K562 (cell line): ENCODE measurements at regions not wholly inside any gene's neighbourhood (a gene's known extent, or its start where the extent isn't known, plus 50 kb on each side); places are given as distances from the start of the nearest gene placed in this dataset.

ENCODE experiments used
- ATAC-seq: fragments of 200-7000 bp; cut with Tn5 transposase; 3 replicates; pipeline ENCODE4 v1.9.1; 2020; ENCODE audit warnings: moderate library complexity
- BruUV-seq: library from RNA; stranded (reverse); fragments of 400-500 nt; replicated peaks from 2 replicates; lab custom pipeline; 2021; lab: Mats Ljungman, UMichigan
- CTCF ChIA-PET: fragments of 300-600 bp; formaldehyde crosslinking; extraction: SDS; loops from one replicate; lab custom pipeline; 2021; ENCODE audit warnings: low intra/inter-chr PET ratio; lab: Yijun Ruan, JAX
- POLR2A ChIA-PET: fragments of 300-600, 350-650 bp; sonication (Branson Sonifier 250); formaldehyde crosslinking; extraction: SDS; loops from one replicate; lab custom pipeline; 2021; ENCODE audit warnings: antibody characterized with exemption, inconsistent platforms; lab: Yijun Ruan, JAX
- DNase-seq, 4 experiments: peaks; one replicate each; pipeline versions ENCODE4 v3.0.0 to v3.0.0-alpha.2; 2011 to 2018; ENCODE audit warnings: low spot score in 3 of 4, mixed read lengths in 3 of 4; ENCODE audit errors: extremely low read depth in 1 of 4
- FAIRE-seq: peaks from 2 replicates; lab custom pipeline; 2011; peaks lifted over from hg19 to GRCh38; lab: Jason Lieb, UNC
- H2AFZ ChIP-seq: 2 replicates; pipeline ENCODE4 v1.6.0; 2011; ENCODE audit warnings: low read depth, low read length, control low read depth, inconsistent platforms
- H3K27ac ChIP-seq: fragments of 200-600 bp; 3 replicates; pipeline ENCODE4 v1.8.0; 2011; ENCODE audit warnings: low read depth, mild to moderate bottlenecking, control low read depth, inconsistent platforms, low read length, moderate library complexity, mixed read lengths; ENCODE audit errors: extremely low read depth
- H3K27me3 ChIP-seq, 2 experiments: fragments of 300-600 bp in 1 of 2; 2 replicates in 1 of 2; 3 replicates in 1 of 2; pipeline versions ENCODE4 v1.6.0 to v1.8.0; 2011; ENCODE audit warnings: inconsistent platforms in 2 of 2, low read length in 2 of 2, mild to moderate bottlenecking in 1 of 2, mixed read lengths in 1 of 2, moderate library complexity in 1 of 2; ENCODE audit not compliant: control insufficient read depth in 2 of 2, insufficient read depth in 2 of 2
- H3K36me3 ChIP-seq: fragments of 300-600 bp; 3 replicates; pipeline ENCODE4 v1.8.0; 2011; ENCODE audit warnings: mild to moderate bottlenecking, low read length, inconsistent platforms; ENCODE audit not compliant: control insufficient read depth, insufficient read depth
- H3K4me1 ChIP-seq, 2 experiments: fragments of 200-600 bp in 1 of 2; replicated peaks in 1 of 2; 2 replicates in 1 of 2; 3 replicates in 1 of 2; pipeline versions ENCODE4 v1.5.1 to v1.8.0; 2011; ENCODE audit warnings: inconsistent platforms in 2 of 2, low read length in 2 of 2, mild to moderate bottlenecking in 1 of 2, mixed read lengths in 1 of 2, moderate library complexity in 1 of 2; ENCODE audit not compliant: control insufficient read depth in 2 of 2, insufficient read depth in 2 of 2
- H3K4me2 ChIP-seq: 2 replicates; pipeline ENCODE4 v1.6.1; 2011; ENCODE audit warnings: low read length, control low read depth, inconsistent platforms, mixed read lengths; ENCODE audit not compliant: insufficient read depth
- H3K4me3 ChIP-seq: fragments of 200-600 bp; sonication (generic), shearing (Covaris generic); 2 replicates; pipeline ENCODE4 v1.5.1; 2016; ENCODE audit warnings: control low read depth, inconsistent platforms
- H3K79me2 ChIP-seq: fragments of 200-600 bp; 3 replicates; pipeline ENCODE4 v1.8.0; 2011; ENCODE audit warnings: low read length, inconsistent platforms; ENCODE audit not compliant: control insufficient read depth, insufficient read depth
- H3K9ac ChIP-seq, 2 experiments: 2 replicates each; pipeline versions ENCODE4 v1.6.0 to v1.6.1; 2011; ENCODE audit warnings: low read depth in 2 of 2, low read length in 2 of 2, control low read depth in 1 of 2, inconsistent platforms in 1 of 2, mild to moderate bottlenecking in 1 of 2, mixed read lengths in 1 of 2; ENCODE audit not compliant: insufficient read depth in 1 of 2
- H3K9me1 ChIP-seq: one replicate; pipeline ENCODE4 v1.6.0; 2011; ENCODE audit warnings: inconsistent platforms, mild to moderate bottlenecking, low read length, moderate library complexity; ENCODE audit not compliant: control insufficient read depth, insufficient read depth
- H3K9me3 ChIP-seq: replicated peaks from 2 replicates; pipeline ENCODE4 v1.5.1; 2011; ENCODE audit warnings: low read depth, low read length, inconsistent platforms; ENCODE audit not compliant: control insufficient read depth, insufficient read depth
- H4K20me1 ChIP-seq: replicated peaks from 2 replicates; pipeline ENCODE4 v1.6.1; 2011; ENCODE audit warnings: low read length, inconsistent platforms, mixed read lengths; ENCODE audit not compliant: control insufficient read depth, insufficient read depth
- ATF7 ChIP-seq: fragments of 450-650 bp; IDR thresholded peaks from 2 replicates; pipeline ENCODE4 v1.7.1; 2014; ENCODE audit warnings: mild to moderate bottlenecking, moderate library complexity
- FUS ChIP-seq: fragments of 200-400 bp; formaldehyde crosslinking; optimal IDR thresholded peaks from 2 replicates; pipeline ENCODE3; 2017; ENCODE audit warnings: low read depth, low read length
- KAT7 ChIP-seq: sonication (generic); formaldehyde crosslinking; IDR thresholded peaks from 2 replicates; pipeline ENCODE4 v1.8.0; 2022; ENCODE audit warnings: missing genetic modification reagents, mild to moderate bottlenecking, borderline replicate concordance
- KLF6 ChIP-seq: fragments of 250-450 bp; sonication (Bioruptor Pico); IDR thresholded peaks from 2 replicates; pipeline ENCODE4 v1.4.0; 2020; ENCODE audit warnings: mild to moderate bottlenecking, moderate library complexity, borderline replicate concordance
- NCOA2 ChIP-seq, 2 experiments: fragments of 450-650 bp; IDR thresholded peaks; 2 replicates each; pipeline ENCODE4 v1.6.1; 2018; ENCODE audit warnings: mild to moderate bottlenecking in 2 of 2, moderate library complexity in 1 of 2; ENCODE audit not compliant: partially characterized antibody in 2 of 2
- NCOA6 ChIP-seq: fragments of 450-650 bp; IDR thresholded peaks from 2 replicates; pipeline ENCODE4 v1.6.1; 2017; ENCODE audit warnings: mild to moderate bottlenecking
- PKNOX1 ChIP-seq: fragments of 450-650 bp; IDR thresholded peaks from 2 replicates; pipeline ENCODE4 v1.6.1; 2016
- TAF7 ChIP-seq: fragments of 450-650 bp; IDR thresholded peaks from 2 replicates; pipeline ENCODE4 v1.6.1; 2016; ENCODE audit warnings: missing genetic modification characterization, missing compliant biosample characterization
- ZBTB7A ChIP-seq: IDR thresholded peaks from 2 replicates; pipeline ENCODE4 v1.6.1; 2011; ENCODE audit warnings: low read depth, mild to moderate bottlenecking, low read length, moderate library complexity, borderline replicate concordance; ENCODE audit not compliant: control insufficient read depth
- ZNF253 ChIP-seq: fragments of 250-450 bp; sonication (Bioruptor Pico); conservative IDR thresholded peaks from 2 replicates; pipeline ENCODE4 v1.6.1; 2021; ENCODE audit warnings: mild to moderate bottlenecking
- ZNF583 ChIP-seq: fragments of 250-450 bp; sonication (Bioruptor Pico); IDR thresholded peaks from 2 replicates; pipeline ENCODE4 v1.4.0; 2020
- ZNF707 ChIP-seq: fragments of 250-450 bp; sonication (Bioruptor Pico); conservative IDR thresholded peaks from 2 replicates; pipeline ENCODE4 v1.8.0; 2022; ENCODE audit warnings: inconsistent platforms, mild to moderate bottlenecking, moderate library complexity
- ZNF778 ChIP-seq: fragments of 450-650 bp; formaldehyde crosslinking; IDR thresholded peaks from 2 replicates; pipeline ENCODE4 v1.4.0; 2020; ENCODE audit warnings: mild to moderate bottlenecking, moderate library complexity
- WGBS: fragments of 100-300 bp; shearing (Covaris generic); methylation state at CpG from one replicate; pipeline ENCODE4 v1.1.6; 2016; ENCODE audit warnings: low coverage, mixed read lengths; ENCODE audit not compliant: insufficient coverage; ENCODE audit errors: missing lambda C conversion rate; 5-methylcytosine and 5-hydroxymethylcytosine counted together
- in situ Hi-C: fragments of 300-500 bp; cut with MboI; formaldehyde crosslinking; loops from 4 replicates; pipeline ENCODE4 v1.15.0; 2018; ENCODE audit warnings: inconsistent platforms, mixed read lengths
- intact Hi-C: fragments of 100-400 bp; cut with micrococcal nuclease; formaldehyde crosslinking; loops from 2 replicates; pipeline ENCODE4 v1.14.2; 2022
- TF ChIP-seq, protein P1 (sequence below): fragments of 450-650 bp; IDR thresholded peaks from 2 replicates; pipeline ENCODE4 v1.6.1; 2016; ENCODE audit warnings: low read depth

GRCh38 chr4:138647433-138647832 is 368.1 kb upstream of the NOCT start (continued):
- TF ChIP-seq KAT7 (CRISPR knock-in tag) (no peak), PKNOX1 (no peak)

GRCh38 chr4:138646383-138646782 is 369.2 kb upstream of the NOCT start:
- no TSS peak for BruUV-seq
- Histone ChIP-seq H3K36me3 (no peaks in the 10 kb centered on the region), H3K4me3 (no peak overlapping the region), H3K27me3 (no peaks in the 10 kb centered on the region), H3K9ac (no peak overlapping the region), H4K20me1 (no peaks in the 10 kb centered on the region), H3K27ac (no peak overlapping the region), H3K9me3 (no peaks in the 10 kb centered on the region), H3K4me2 (no peak overlapping the region), H3K4me1 (peaks cover 0 to 6% of the 10 kb centered on the region in 2 experiments; a peak in 2 of 5 replicates), H2AFZ (no peak overlapping the region), H3K9me1 (no peaks in the 10 kb centered on the region), H3K79me2 (no peaks in the 10 kb centered on the region)
- DNase-seq: no peak
- ChIA-PET POLR2A (no interaction called here), CTCF (no interaction called here)
- in situ Hi-C loops: no loop called here
- no peak for ATAC-seq
- intact Hi-C loops: no loop called here
- WGBS: 12% methylated on average over 4 of the region's 4 CpGs
- no peak for FAIRE-seq
- TF ChIP-seq ZNF253 (CRISPR knock-in tag) (no peak), TAF7 (no peak), NCOA2 (IDR thresholded peaks at IDR 0.05; ENCODE audit: partially characterized antibody in 2 of 2) (no peak), ZBTB7A (no peak), FUS (no peak), ZNF583 (CRISPR knock-in tag) (no peak), ZNF778 (CRISPR knock-in tag) (no peak), ATF7 (no peak), ZNF707 (CRISPR knock-in tag) (no peak), KLF6 (CRISPR knock-in tag) (no peak), NCOA6 (no peak)
- TF ChIP-seq, protein P1, sequence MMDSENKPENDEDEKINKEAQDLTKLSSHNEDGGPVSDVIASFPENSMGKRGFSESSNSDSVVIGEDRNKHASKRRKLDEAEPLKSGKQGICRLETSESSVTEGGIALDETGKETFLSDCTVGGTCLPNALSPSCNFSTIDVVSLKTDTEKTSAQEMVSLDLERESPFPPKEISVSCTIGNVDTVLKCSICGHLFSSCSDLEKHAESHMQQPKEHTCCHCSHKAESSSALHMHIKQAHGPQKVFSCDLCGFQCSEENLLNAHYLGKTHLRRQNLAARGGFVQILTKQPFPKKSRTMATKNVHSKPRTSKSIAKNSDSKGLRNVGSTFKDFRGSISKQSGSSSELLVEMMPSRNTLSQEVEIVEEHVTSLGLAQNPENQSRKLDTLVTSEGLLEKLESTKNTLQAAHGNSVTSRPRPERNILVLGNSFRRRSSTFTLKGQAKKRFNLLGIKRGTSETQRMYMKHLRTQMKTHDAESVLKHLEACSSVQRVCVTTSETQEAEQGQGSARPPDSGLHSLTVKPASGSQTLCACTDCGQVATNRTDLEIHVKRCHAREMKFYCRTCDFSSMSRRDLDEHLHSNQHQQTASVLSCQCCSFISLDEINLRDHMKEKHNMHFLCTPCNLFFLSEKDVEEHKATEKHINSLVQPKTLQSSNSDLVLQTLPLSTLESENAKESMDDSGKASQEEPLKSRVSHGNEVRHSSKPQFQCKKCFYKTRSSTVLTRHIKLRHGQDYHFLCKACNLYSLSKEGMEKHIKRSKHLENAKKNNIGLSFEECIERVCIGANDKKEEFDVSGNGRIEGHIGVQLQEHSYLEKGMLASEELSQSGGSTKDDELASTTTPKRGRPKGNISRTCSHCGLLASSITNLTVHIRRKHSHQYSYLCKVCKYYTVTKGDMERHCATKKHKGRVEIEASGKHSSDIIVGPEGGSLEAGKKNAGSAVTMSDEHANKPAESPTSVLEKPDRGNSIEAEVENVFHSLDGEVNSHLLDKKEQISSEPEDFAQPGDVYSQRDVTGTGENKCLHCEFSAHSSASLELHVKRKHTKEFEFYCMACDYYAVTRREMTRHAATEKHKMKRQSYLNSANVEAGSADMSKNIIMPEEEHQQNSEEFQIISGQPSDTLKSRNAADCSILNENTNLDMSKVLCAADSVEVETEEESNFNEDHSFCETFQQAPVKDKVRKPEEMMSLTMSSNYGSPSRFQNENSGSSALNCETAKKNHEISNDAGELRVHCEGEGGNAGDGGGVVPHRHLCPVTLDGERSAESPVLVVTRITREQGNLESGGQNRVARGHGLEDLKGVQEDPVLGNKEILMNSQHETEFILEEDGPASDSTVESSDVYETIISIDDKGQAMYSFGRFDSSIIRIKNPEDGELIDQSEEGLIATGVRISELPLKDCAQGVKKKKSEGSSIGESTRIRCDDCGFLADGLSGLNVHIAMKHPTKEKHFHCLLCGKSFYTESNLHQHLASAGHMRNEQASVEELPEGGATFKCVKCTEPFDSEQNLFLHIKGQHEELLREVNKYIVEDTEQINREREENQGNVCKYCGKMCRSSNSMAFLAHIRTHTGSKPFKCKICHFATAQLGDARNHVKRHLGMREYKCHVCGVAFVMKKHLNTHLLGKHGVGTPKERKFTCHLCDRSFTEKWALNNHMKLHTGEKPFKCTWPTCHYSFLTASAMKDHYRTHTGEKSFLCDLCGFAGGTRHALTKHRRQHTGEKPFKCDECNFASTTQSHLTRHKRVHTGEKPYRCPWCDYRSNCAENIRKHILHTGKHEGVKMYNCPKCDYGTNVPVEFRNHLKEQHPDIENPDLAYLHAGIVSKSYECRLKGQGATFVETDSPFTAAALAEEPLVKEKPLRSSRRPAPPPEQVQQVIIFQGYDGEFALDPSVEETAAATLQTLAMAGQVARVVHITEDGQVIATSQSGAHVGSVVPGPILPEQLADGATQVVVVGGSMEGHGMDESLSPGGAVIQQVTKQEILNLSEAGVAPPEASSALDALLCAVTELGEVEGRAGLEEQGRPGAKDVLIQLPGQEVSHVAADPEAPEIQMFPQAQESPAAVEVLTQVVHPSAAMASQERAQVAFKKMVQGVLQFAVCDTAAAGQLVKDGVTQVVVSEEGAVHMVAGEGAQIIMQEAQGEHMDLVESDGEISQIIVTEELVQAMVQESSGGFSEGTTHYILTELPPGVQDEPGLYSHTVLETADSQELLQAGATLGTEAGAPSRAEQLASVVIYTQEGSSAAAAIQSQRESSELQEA: no peak
